A549 (cell line): ENCODE measurements at regions not wholly inside any gene's neighbourhood (a gene's known extent, or its start where the extent isn't known, plus 50 kb on each side); places are given as distances from the start of the nearest gene placed in this dataset.

Source experiments
- ATAC-seq, 2 experiments: fragments of 200-7000 bp in 1 of 2; fragments of >200 bp in 1 of 2; cut with Nextera tagmentation in 1 of 2; cut with Tn5 transposase in 1 of 2; 3 replicates each; pipeline versions ENCODE4 v1.8.0 to v1.9.1; 2018 to 2020; ENCODE audit warnings: mild to moderate bottlenecking in 1 of 2, moderate library complexity in 1 of 2
- CTCF ChIA-PET: fragments of 300-600 bp; sonication (Branson Sonifier 250); formaldehyde crosslinking; extraction: SDS; loops from one replicate; lab custom pipeline; 2021; ENCODE audit warnings: antibody characterized with exemption, inconsistent platforms; lab: Yijun Ruan, JAX
- POLR2A ChIA-PET: fragments of 350-600 bp; formaldehyde crosslinking; extraction: SDS; loops from one replicate; lab custom pipeline; 2021; ENCODE audit warnings: antibody characterized with exemption, inconsistent platforms; lab: Yijun Ruan, JAX
- DNase-seq, 2 experiments: peaks; one replicate each; pipeline versions ENCODE4 v3.0.0 to v3.0.0-alpha.2; 2011 to 2016; ENCODE audit warnings: low read depth in 1 of 2, low spot score in 1 of 2
- FAIRE-seq: peaks from 2 replicates; lab custom pipeline; 2011; peaks lifted over from hg19 to GRCh38; lab: Jason Lieb, UNC
- H3K27ac ChIP-seq, 2 experiments: fragments of >200 bp; sonication (Bioruptor Twin); formaldehyde crosslinking; 3 replicates each; pipeline ENCODE4 v1.5.1; 2016 to 2017
- H3K4me1 ChIP-seq: fragments of >200 bp; sonication (Bioruptor Twin); formaldehyde crosslinking; 3 replicates; pipeline ENCODE4 v1.6.1; 2016
- H3K4me2 ChIP-seq: fragments of >200 bp; sonication (Bioruptor Twin); formaldehyde crosslinking; 3 replicates; pipeline ENCODE4 v1.6.1; 2016
- H3K4me3 ChIP-seq: fragments of >200 bp; sonication (Bioruptor Twin); formaldehyde crosslinking; 3 replicates; pipeline ENCODE4 v1.5.1; 2016
- H3K9me3 ChIP-seq: fragments of >200 bp; sonication (Bioruptor Twin); formaldehyde crosslinking; 3 replicates; pipeline ENCODE4 v1.6.1; 2016
- ATOH8 ChIP-seq: fragments of 250-450 bp; sonication (Bioruptor Pico); IDR thresholded peaks from 2 replicates; pipeline ENCODE4 v1.5.0; 2020; ENCODE audit warnings: low read depth, mild to moderate bottlenecking, moderate library complexity
- BHLHE40 ChIP-seq: IDR thresholded peaks from 2 replicates; pipeline ENCODE4 v1.6.1; 2012; ENCODE audit warnings: low read depth, low read length, inconsistent platforms
- CBX2 ChIP-seq: fragments of 200-600 bp; sonication (generic); IDR thresholded peaks from 2 replicates; pipeline ENCODE4 v1.6.1; 2016; ENCODE audit warnings: low read depth, mild to moderate bottlenecking, borderline replicate concordance
- CBX8 ChIP-seq: fragments of 200-600 bp; sonication (generic); IDR thresholded peaks from 2 replicates; pipeline ENCODE4 v1.6.1; 2016
- CEBPB ChIP-seq, 2 experiments: fragments of >200 bp in 1 of 2; sonication (Bioruptor Twin) in 1 of 2; formaldehyde crosslinking in 1 of 2; IDR thresholded peaks; 2 replicates each; pipeline ENCODE4 v1.6.1; 2012 to 2016
- CHD2 ChIP-seq: fragments of 150-350 bp; IDR thresholded peaks from 2 replicates; pipeline ENCODE4 v1.6.1; 2014; ENCODE audit warnings: low read length; ENCODE audit not compliant: partially characterized antibody
- CHD4 ChIP-seq: fragments of 200-600 bp; sonication (generic); IDR thresholded peaks from 2 replicates; pipeline ENCODE4 v1.6.1; 2016; ENCODE audit warnings: antibody characterized with exemption, mild to moderate bottlenecking, borderline replicate concordance
- EHF ChIP-seq: fragments of 250-450 bp; sonication (Bioruptor Pico); IDR thresholded peaks from 2 replicates; pipeline ENCODE4 v1.5.0; 2020; ENCODE audit warnings: mild to moderate bottlenecking
- ESRRA ChIP-seq: fragments of 150-350 bp; IDR thresholded peaks from 2 replicates; pipeline ENCODE4 v1.6.1; 2014; ENCODE audit warnings: mild to moderate bottlenecking, low read length, borderline replicate concordance
- FOSB ChIP-seq: fragments of 250-450 bp; sonication (Bioruptor Pico); IDR thresholded peaks from 2 replicates; pipeline ENCODE4 v1.5.0; 2020; ENCODE audit warnings: mild to moderate bottlenecking, moderate library complexity
- FOXS1 ChIP-seq: fragments of 250-450 bp; sonication (Bioruptor Pico); IDR thresholded peaks from 2 replicates; pipeline ENCODE4 v1.5.0; 2020; ENCODE audit warnings: mild to moderate bottlenecking, moderate library complexity
- GATA3 ChIP-seq: IDR thresholded peaks from 2 replicates; pipeline ENCODE4 v1.6.1; 2012; ENCODE audit warnings: borderline replicate concordance
- HEYL ChIP-seq: fragments of 250-450 bp; sonication (Bioruptor Pico); IDR thresholded peaks from 2 replicates; pipeline ENCODE4 v1.8.0; 2021; ENCODE audit warnings: mild to moderate bottlenecking, moderate library complexity
- HOXA7 ChIP-seq: fragments of 250-450 bp; sonication (Bioruptor Pico); IDR thresholded peaks from 2 replicates; pipeline ENCODE4 v1.5.0; 2020; ENCODE audit warnings: mild to moderate bottlenecking, moderate library complexity
- HOXB5 ChIP-seq: fragments of 250-450 bp; sonication (Bioruptor Pico); IDR thresholded peaks from 2 replicates; pipeline ENCODE4 v1.5.0; 2020; ENCODE audit warnings: mild to moderate bottlenecking, moderate library complexity
- KDM1A ChIP-seq: fragments of 200-600 bp; sonication (generic); IDR thresholded peaks from 2 replicates; pipeline ENCODE4 v1.6.1; 2016; ENCODE audit warnings: low read depth, mild to moderate bottlenecking
- MAFK ChIP-seq: fragments of 450-650 bp; IDR thresholded peaks from 2 replicates; pipeline ENCODE4 v1.6.1; 2014; ENCODE audit not compliant: partially characterized antibody
- PHF8 ChIP-seq: fragments of 200-600 bp; sonication (generic); IDR thresholded peaks from 2 replicates; pipeline ENCODE4 v1.6.1; 2016; ENCODE audit warnings: low read depth, mild to moderate bottlenecking, antibody characterized with exemption, moderate library complexity, borderline replicate concordance
- POLR2A ChIP-seq: IDR thresholded peaks from 2 replicates; pipeline ENCODE4 v1.6.1; 2012; ENCODE audit warnings: mild to moderate bottlenecking, low read length
- POLR2AphosphoS2 ChIP-seq: conservative IDR thresholded peaks from 2 replicates; pipeline ENCODE4 v1.6.1; 2012; ENCODE audit warnings: low read length, improper control_type of control experiment, inconsistent platforms
- RCOR1 ChIP-seq: fragments of 150-350 bp; IDR thresholded peaks from 2 replicates; pipeline ENCODE4 v1.6.1; 2014; ENCODE audit warnings: antibody characterized with exemption, low read length, low read depth
- REST ChIP-seq: fragments of 200-600 bp; sonication (generic); IDR thresholded peaks from 2 replicates; pipeline ENCODE4 v1.6.1; 2016; ENCODE audit warnings: antibody characterized with exemption, mild to moderate bottlenecking, moderate library complexity
- RFX5 ChIP-seq: fragments of 450-650 bp; IDR thresholded peaks from 2 replicates; pipeline ENCODE4 v1.7.1; 2014; ENCODE audit warnings: antibody characterized with exemption, mild to moderate bottlenecking, moderate library complexity
- RNF2 ChIP-seq: fragments of 200-600 bp; sonication (generic); IDR thresholded peaks from 2 replicates; pipeline ENCODE4 v1.6.1; 2016; ENCODE audit warnings: low read depth, mild to moderate bottlenecking, antibody characterized with exemption, moderate library complexity, borderline replicate concordance
- SMC3 ChIP-seq: fragments of >200 bp; sonication (Bioruptor Twin); formaldehyde crosslinking; IDR thresholded peaks from 3 replicates; pipeline ENCODE4 v1.6.1; 2018; ENCODE audit warnings: inconsistent platforms
- TFCP2L1 ChIP-seq: fragments of 250-450 bp; sonication (Bioruptor Pico); IDR thresholded peaks from 2 replicates; pipeline ENCODE4 v1.5.0; 2021; ENCODE audit warnings: mild to moderate bottlenecking
- USF2 ChIP-seq: fragments of 450-650 bp; IDR thresholded peaks from 2 replicates; pipeline ENCODE4 v1.6.1; 2014; ENCODE audit warnings: antibody characterized with exemption
- ZFP36 ChIP-seq: fragments of 450-650 bp; IDR thresholded peaks from 2 replicates; pipeline ENCODE4 v1.6.1; 2014; ENCODE audit warnings: borderline replicate concordance; ENCODE audit not compliant: partially characterized antibody
- ZNF302 ChIP-seq: fragments of 250-450 bp; sonication (Bioruptor Pico); IDR thresholded peaks from 2 replicates; pipeline ENCODE4 v1.9.0; 2021; ENCODE audit warnings: inconsistent platforms, mild to moderate bottlenecking, moderate library complexity
- ZSCAN20 ChIP-seq: fragments of 250-450 bp; sonication (Bioruptor Pico); IDR thresholded peaks from 2 replicates; pipeline ENCODE4 v1.8.0; 2022; ENCODE audit warnings: mild to moderate bottlenecking, moderate library complexity
- WGBS: methylation state at CpG from one replicate; pipeline ENCODE4 v1.1.6; 2017; ENCODE audit errors: missing lambda C conversion rate; 5-methylcytosine and 5-hydroxymethylcytosine counted together
- TF ChIP-seq, protein P1 (sequence below): IDR thresholded peaks from 2 replicates; pipeline ENCODE4 v1.6.1; 2012
- TF ChIP-seq, protein P2 (sequence below): IDR thresholded peaks from 2 replicates; pipeline ENCODE4 v1.6.1; 2012
- TF ChIP-seq, protein P3 (sequence below): fragments of >200 bp; sonication (Bioruptor Twin); formaldehyde crosslinking; IDR thresholded peaks from 3 replicates; pipeline ENCODE4 v1.6.1; 2016

GRCh38 chr6:12363651-12364381 lies 73.7 kb downstream of the EDN1 start:
- peak overlapping the region; percentile 89 to 92 for H3K27ac ChIP-seq
- peak; percentile 88 for ATAC-seq
- peak overlapping the region; percentile 82 for H3K4me2 ChIP-seq
- DNase-seq = peak; percentile 83 to 93
- H3K4me3 ChIP-seq = no peak overlapping the region
- peaks cover 52% of the 10 kb centered on the region for H3K4me1 ChIP-seq
- H3K9me3 ChIP-seq = no peaks in the 10 kb centered on the region
- no peak for FAIRE-seq
- WGBS = 5% methylated on average over 11 of the region's 11 CpGs
- ChIA-PET CTCF (interaction anchor here (0.6 to 2.7 kb wide), 4 partner anchors 54 to 289 kb away, joined by 3 to 9 read pairs (median 5); partner anchors contain the start of gene EDN1), POLR2A (interaction anchor here (0.7 to 1.3 kb wide), 5 partner anchors 16 to 52 kb away, joined by 3 to 4 read pairs (median 3); no protein-coding TSS in a partner anchor)
- no peak for TF ChIP-seq TFCP2L1
- TF ChIP-seq POLR2AphosphoS2 = no peak
- no peak for TF ChIP-seq RFX5
- peak; percentile 70; the same call in 1 of the 2 replicates for TF ChIP-seq FOXS1 (CRISPR knock-in tag)
- TF ChIP-seq RNF2 = no peak
- TF ChIP-seq CBX2 = no peak
- TF ChIP-seq MAFK = peak; percentile 100
- no peak for TF ChIP-seq CHD4
- TF ChIP-seq RCOR1 = no peak
- peak; percentile 59; the same call in 1 of the 2 replicates for TF ChIP-seq GATA3
- TF ChIP-seq USF2 = no peak
- TF ChIP-seq ZNF302 = peak; percentile 84
- TF ChIP-seq, protein P1, sequence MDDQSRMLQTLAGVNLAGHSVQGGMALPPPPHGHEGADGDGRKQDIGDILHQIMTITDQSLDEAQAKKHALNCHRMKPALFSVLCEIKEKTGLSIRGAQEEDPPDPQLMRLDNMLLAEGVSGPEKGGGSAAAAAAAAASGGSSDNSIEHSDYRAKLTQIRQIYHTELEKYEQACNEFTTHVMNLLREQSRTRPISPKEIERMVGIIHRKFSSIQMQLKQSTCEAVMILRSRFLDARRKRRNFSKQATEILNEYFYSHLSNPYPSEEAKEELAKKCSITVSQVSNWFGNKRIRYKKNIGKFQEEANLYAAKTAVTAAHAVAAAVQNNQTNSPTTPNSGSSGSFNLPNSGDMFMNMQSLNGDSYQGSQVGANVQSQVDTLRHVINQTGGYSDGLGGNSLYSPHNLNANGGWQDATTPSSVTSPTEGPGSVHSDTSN = no peak
- TF ChIP-seq ZSCAN20 = peak; percentile 67
- 0 out of 4 replicates have a peak, but pooled peaks of 1 of the 2 experiments have one; percentile 2 for TF ChIP-seq CEBPB (IDR thresholded peaks at IDR 0.05)
- no peak for TF ChIP-seq KDM1A
- no peak for TF ChIP-seq ZFP36
- TF ChIP-seq, protein P2, sequence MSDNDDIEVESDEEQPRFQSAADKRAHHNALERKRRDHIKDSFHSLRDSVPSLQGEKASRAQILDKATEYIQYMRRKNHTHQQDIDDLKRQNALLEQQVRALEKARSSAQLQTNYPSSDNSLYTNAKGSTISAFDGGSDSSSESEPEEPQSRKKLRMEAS = peak; percentile 92
- no peak for TF ChIP-seq POLR2A
- no peak for TF ChIP-seq PHF8
- TF ChIP-seq ATOH8 (CRISPR knock-in tag) = peak; percentile 93
- TF ChIP-seq CBX8 = no peak
- no peak for TF ChIP-seq ESRRA
- peak; percentile 87 for TF ChIP-seq EHF (CRISPR knock-in tag)
- TF ChIP-seq BHLHE40 = no peak
- TF ChIP-seq HOXA7 (CRISPR knock-in tag) = 0 out of 2 replicates have a peak, but pooled peaks have one; percentile 11
- TF ChIP-seq, protein P3, sequence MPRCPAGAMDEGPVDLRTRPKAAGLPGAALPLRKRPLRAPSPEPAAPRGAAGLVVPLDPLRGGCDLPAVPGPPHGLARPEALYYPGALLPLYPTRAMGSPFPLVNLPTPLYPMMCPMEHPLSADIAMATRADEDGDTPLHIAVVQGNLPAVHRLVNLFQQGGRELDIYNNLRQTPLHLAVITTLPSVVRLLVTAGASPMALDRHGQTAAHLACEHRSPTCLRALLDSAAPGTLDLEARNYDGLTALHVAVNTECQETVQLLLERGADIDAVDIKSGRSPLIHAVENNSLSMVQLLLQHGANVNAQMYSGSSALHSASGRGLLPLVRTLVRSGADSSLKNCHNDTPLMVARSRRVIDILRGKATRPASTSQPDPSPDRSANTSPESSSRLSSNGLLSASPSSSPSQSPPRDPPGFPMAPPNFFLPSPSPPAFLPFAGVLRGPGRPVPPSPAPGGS = no peak
- TF ChIP-seq FOSB (CRISPR knock-in tag) = no peak
- peak; percentile 10; the same call in 1 of the 3 replicates for TF ChIP-seq SMC3
- TF ChIP-seq REST = no peak
- peak; percentile 12; the same call in 1 of the 2 replicates for TF ChIP-seq HEYL
- no peak for TF ChIP-seq CHD2
- peak; percentile 85 for TF ChIP-seq HOXB5 (CRISPR knock-in tag)
